Loucy (cell line): ENCODE measurements at regions not wholly inside any gene's neighbourhood (a gene's known extent, or its start where the extent isn't known, plus 50 kb on each side); places are given as distances from the start of the nearest gene placed in this dataset.

Experiments
- CTCF ChIP-seq: fragments of 200-600 bp; sonication (generic); conservative IDR thresholded peaks from 2 replicates; pipeline ENCODE4 v1.5.1; 2014; ENCODE audit warnings: mild to moderate bottlenecking, antibody characterized with exemption, low read length
- EZH2phosphoT487 ChIP-seq: fragments of 200-600 bp; IDR thresholded peaks from 2 replicates; pipeline ENCODE4 v1.6.1; 2018; ENCODE audit warnings: antibody characterized with exemption, mild to moderate bottlenecking, moderate library complexity, borderline replicate concordance

GRCh38 chr7:22921386-22922086 is 92.4 kb downstream of the HYCC1 start:
- no peak for TF ChIP-seq CTCF
- TF ChIP-seq EZH2phosphoT487 = no peak
